ENCODE measurements at regions not wholly inside any gene's neighbourhood (a gene's known extent, or its start where the extent isn't known, plus 50 kb on each side); places are given as distances from the start of the nearest gene placed in this dataset.

DNA sequence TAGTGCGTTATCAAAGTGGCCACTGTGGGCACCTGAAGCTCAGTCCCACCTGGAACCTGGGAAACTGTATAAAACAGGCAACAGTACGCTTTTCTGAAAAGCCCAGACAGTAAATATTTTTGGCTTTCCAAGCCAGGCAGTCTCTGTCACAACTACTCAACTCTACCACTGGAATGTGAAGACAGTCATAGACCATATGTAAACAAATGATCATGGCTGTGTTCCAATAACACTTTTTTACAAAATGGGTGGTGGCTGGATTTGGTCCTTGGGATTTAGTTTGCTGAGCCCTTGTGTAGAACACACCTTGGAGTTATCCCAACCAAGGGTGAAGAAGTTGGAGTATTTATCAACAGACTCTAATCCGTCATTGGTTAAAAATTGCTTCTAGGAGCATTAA lies 259.9 kb downstream of the SKIDA1 start:
- Histone ChIP-seq H3K9me3 (ENCODE audit: insufficient read depth, low read length, severe bottlenecking) (no peaks in the 10 kb centered on the region), H3K36me3 (ENCODE audit: insufficient read depth, low read length) (no peaks in the 10 kb centered on the region), H3K9ac (ENCODE audit: low read depth, low read length) (no peak overlapping the region), H3K27me3 (ENCODE audit: insufficient read depth, low read length, poor library complexity) (no peaks in the 10 kb centered on the region), H3K27ac (ENCODE audit: low read length) (no peak overlapping the region), H3K79me2 (ENCODE audit: insufficient read depth, low read length) (no peaks in the 10 kb centered on the region), H3K4me1 (ENCODE audit: insufficient read depth, low read length) (no peaks in the 10 kb centered on the region), H3K4me3 (ENCODE audit: low read depth in 1 of 2, low read length in 2 of 2) (no peak overlapping the region), H3K4me2 (ENCODE audit: insufficient read depth, low read length) (no peak overlapping the region), H2AFZ (ENCODE audit: low read depth, low read length) (no peak overlapping the region), H4K20me1 (ENCODE audit: insufficient read depth, low read length) (no peaks in the 10 kb centered on the region)
- TF ChIP-seq, protein P1, sequence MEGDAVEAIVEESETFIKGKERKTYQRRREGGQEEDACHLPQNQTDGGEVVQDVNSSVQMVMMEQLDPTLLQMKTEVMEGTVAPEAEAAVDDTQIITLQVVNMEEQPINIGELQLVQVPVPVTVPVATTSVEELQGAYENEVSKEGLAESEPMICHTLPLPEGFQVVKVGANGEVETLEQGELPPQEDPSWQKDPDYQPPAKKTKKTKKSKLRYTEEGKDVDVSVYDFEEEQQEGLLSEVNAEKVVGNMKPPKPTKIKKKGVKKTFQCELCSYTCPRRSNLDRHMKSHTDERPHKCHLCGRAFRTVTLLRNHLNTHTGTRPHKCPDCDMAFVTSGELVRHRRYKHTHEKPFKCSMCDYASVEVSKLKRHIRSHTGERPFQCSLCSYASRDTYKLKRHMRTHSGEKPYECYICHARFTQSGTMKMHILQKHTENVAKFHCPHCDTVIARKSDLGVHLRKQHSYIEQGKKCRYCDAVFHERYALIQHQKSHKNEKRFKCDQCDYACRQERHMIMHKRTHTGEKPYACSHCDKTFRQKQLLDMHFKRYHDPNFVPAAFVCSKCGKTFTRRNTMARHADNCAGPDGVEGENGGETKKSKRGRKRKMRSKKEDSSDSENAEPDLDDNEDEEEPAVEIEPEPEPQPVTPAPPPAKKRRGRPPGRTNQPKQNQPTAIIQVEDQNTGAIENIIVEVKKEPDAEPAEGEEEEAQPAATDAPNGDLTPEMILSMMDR (IDR thresholded peaks at IDR 0.05; ENCODE audit: borderline replicate concordance, extremely low read depth, low read length, poor library complexity, severe bottlenecking): no peak
- TF ChIP-seq EZH2 (IDR thresholded peaks at IDR 0.05; ENCODE audit: borderline replicate concordance, low read depth, low read length, severe bottlenecking): no peak
- DNase-seq (no peak), ATAC-seq (ENCODE audit: insufficient read depth, low read depth) (no peak)

DNA sequence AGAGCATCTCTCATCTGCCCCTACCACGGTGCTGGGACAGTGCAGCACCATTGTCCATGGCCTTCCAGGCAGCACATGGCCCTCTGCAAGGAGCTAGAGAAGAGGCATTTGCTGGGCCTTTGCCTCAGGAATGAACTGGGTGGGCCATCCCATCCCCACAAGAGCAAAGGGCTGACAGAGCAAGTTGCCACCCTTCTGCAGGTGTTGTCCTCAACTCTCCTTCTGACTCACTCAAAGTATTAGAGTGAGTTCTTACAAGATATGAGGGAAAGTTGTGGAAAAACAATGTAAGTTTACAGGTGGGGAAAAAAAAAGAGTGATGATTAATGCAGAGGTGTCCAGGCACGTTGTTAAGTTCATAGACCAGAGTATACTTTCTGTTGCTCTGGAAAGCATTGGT lies 261.2 kb downstream of the SKIDA1 start:
- no peak overlapping the region for H3K27ac ChIP-seq (ENCODE audit: low read length)
- no peaks in the 10 kb centered on the region for H3K79me2 ChIP-seq (ENCODE audit: insufficient read depth, low read length)
- no peaks in the 10 kb centered on the region for H3K4me1 ChIP-seq (ENCODE audit: insufficient read depth, low read length)
- no peak for DNase-seq
- H3K4me2 ChIP-seq (ENCODE audit: insufficient read depth, low read length): no peak overlapping the region
- H2AFZ ChIP-seq (ENCODE audit: low read depth, low read length): no peak overlapping the region
- no peaks in the 10 kb centered on the region for H4K20me1 ChIP-seq (ENCODE audit: insufficient read depth, low read length)
- H3K36me3 ChIP-seq (ENCODE audit: insufficient read depth, low read length): no peaks in the 10 kb centered on the region
- H3K4me3 ChIP-seq (ENCODE audit: low read depth in 1 of 2, low read length in 2 of 2): no peak overlapping the region
- no peaks in the 10 kb centered on the region for H3K27me3 ChIP-seq (ENCODE audit: insufficient read depth, low read length, poor library complexity)
- TF ChIP-seq, protein P1 (IDR thresholded peaks at IDR 0.05; ENCODE audit: borderline replicate concordance, extremely low read depth, low read length, poor library complexity, severe bottlenecking): no peak
- no peak for TF ChIP-seq EZH2 (IDR thresholded peaks at IDR 0.05; ENCODE audit: borderline replicate concordance, low read depth, low read length, severe bottlenecking)
- H3K9me3 ChIP-seq (ENCODE audit: insufficient read depth, low read length, severe bottlenecking): no peaks in the 10 kb centered on the region
- no peak overlapping the region for H3K9ac ChIP-seq (ENCODE audit: low read depth, low read length)
- no peak for ATAC-seq (ENCODE audit: insufficient read depth, low read depth)

DNA sequence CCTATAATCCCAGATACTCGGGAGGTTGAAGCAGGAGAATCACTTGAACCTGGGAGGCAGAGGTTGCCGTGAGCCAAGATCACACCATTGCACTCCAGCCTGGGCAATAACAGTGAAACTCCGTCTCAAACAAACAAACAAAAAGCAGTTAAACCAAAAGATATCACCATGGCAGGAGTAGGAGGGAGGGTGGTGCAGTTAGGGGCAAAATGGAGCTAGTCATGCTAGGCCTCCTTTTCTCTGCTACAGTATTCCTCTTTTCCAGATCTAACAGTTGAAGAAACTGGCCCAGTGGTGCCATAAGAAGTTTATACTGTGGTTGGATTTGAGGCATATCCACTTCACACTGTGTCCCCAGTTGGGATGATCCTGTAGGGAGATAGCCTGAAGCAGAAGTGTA lies 261.6 kb downstream of the SKIDA1 start:
- Histone ChIP-seq H3K9me3 (ENCODE audit: insufficient read depth, low read length, severe bottlenecking) (no peaks in the 10 kb centered on the region), H3K27ac (ENCODE audit: low read length) (no peak overlapping the region), H3K4me2 (ENCODE audit: insufficient read depth, low read length) (no peak overlapping the region), H4K20me1 (ENCODE audit: insufficient read depth, low read length) (no peaks in the 10 kb centered on the region), H3K9ac (ENCODE audit: low read depth, low read length) (no peak overlapping the region), H2AFZ (ENCODE audit: low read depth, low read length) (no peak overlapping the region), H3K4me3 (ENCODE audit: low read depth in 1 of 2, low read length in 2 of 2) (no peak overlapping the region), H3K4me1 (ENCODE audit: insufficient read depth, low read length) (no peaks in the 10 kb centered on the region), H3K79me2 (ENCODE audit: insufficient read depth, low read length) (no peaks in the 10 kb centered on the region), H3K36me3 (ENCODE audit: insufficient read depth, low read length) (no peaks in the 10 kb centered on the region), H3K27me3 (ENCODE audit: insufficient read depth, low read length, poor library complexity) (no peaks in the 10 kb centered on the region)
- DNase-seq (no peak), ATAC-seq (ENCODE audit: insufficient read depth, low read depth) (no peak)
- no peak for TF ChIP-seq EZH2 (IDR thresholded peaks at IDR 0.05; ENCODE audit: borderline replicate concordance, low read depth, low read length, severe bottlenecking)
- TF ChIP-seq, protein P1 (IDR thresholded peaks at IDR 0.05; ENCODE audit: borderline replicate concordance, extremely low read depth, low read length, poor library complexity, severe bottlenecking): no peak

DNA sequence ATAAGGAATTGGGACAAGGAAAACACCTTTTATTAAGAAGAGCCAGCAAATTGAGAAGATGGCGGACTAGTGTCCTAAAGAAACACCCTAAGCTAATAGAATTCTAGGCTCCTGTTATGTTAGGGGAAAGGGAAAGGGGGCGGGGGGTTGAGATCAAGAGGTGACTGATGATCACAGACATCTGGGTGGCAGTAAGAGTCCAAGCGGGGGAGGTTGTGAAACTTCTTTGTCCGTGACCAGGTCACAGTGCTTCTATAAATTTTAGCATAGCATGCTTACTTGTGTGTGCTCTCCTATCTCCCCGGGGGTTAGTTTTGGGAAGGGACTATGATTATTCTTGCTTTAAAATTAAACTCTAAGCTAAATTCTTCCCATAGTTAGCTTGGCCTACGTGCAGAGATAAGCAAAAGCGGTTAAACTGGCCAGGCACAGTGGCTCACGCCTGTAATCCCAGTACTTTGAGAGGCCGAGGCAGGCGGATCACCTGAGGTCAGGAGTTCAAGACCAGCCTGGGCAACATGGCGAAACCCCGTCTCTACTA lies 262.1 kb downstream of the SKIDA1 start:
- Histone ChIP-seq H3K27ac (ENCODE audit: low read length) (no peak overlapping the region), H3K4me1 (ENCODE audit: insufficient read depth, low read length) (no peaks in the 10 kb centered on the region), H3K4me3 (ENCODE audit: low read depth in 1 of 2, low read length in 2 of 2) (no peak overlapping the region), H3K9me3 (ENCODE audit: insufficient read depth, low read length, severe bottlenecking) (no peaks in the 10 kb centered on the region), H3K9ac (ENCODE audit: low read depth, low read length) (no peak overlapping the region), H3K79me2 (ENCODE audit: insufficient read depth, low read length) (no peaks in the 10 kb centered on the region), H3K4me2 (ENCODE audit: insufficient read depth, low read length) (no peak overlapping the region), H3K36me3 (ENCODE audit: insufficient read depth, low read length) (no peaks in the 10 kb centered on the region), H2AFZ (ENCODE audit: low read depth, low read length) (no peak overlapping the region), H4K20me1 (ENCODE audit: insufficient read depth, low read length) (no peaks in the 10 kb centered on the region), H3K27me3 (ENCODE audit: insufficient read depth, low read length, poor library complexity) (no peaks in the 10 kb centered on the region)
- ATAC-seq (ENCODE audit: insufficient read depth, low read depth): no peak
- TF ChIP-seq EZH2 (IDR thresholded peaks at IDR 0.05; ENCODE audit: borderline replicate concordance, low read depth, low read length, severe bottlenecking): no peak
- TF ChIP-seq, protein P1 (IDR thresholded peaks at IDR 0.05; ENCODE audit: borderline replicate concordance, extremely low read depth, low read length, poor library complexity, severe bottlenecking): no peak
- DNase-seq: no peak

All from DND-41 (cell line).